ENCODE measurements at regions not wholly inside any gene's neighbourhood (a gene's known extent, or its start where the extent isn't known, plus 50 kb on each side); places are given as distances from the start of the nearest gene placed in this dataset.

DNA sequence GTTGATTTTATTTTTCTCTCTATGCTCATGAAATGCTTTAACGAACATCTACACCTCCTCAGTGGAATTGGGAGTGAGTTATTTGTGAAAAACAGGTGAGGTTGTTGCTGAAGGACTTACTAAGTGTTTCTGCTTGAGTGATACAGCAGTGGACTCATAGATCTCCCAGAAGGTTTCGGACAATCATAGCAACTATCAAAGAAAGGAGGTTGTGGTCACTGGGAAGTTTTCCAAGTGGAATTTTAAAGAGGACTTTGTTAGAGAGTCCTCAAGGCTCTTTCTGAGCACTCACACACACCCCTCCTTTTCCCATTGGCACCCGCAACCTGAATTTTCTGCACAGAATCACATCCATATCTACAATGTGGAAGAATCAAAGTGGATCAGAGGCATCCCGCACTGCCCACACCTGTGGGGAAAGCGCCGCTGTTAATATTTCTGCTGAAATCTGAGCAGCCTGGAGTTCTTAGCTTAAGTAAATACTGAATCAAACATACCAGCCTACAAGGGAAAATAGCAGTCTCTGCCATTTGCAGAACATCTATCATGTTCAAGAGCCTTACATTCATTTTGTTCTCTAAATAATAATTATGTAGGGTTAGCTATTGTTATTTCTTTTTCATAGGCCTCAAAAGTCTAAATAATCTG is 719.4 kb downstream of the DIAPH3 start:
- Histone ChIP-seq H3K27ac (ENCODE audit: extremely low read depth, low read depth, low read length) (no peak overlapping the region), H3K4me3 (ENCODE audit: low read depth, low read length) (no peak overlapping the region), H3K9me3 (ENCODE audit: control insufficient read depth, insufficient read depth, low read depth, low read length) (no peaks in the 10 kb centered on the region), H3K36me3 (ENCODE audit: control insufficient read depth in 2 of 2, insufficient read depth in 1 of 2, low read length in 2 of 2) (no peaks in the 10 kb centered on the region), H3K4me1 (ENCODE audit: control insufficient read depth, insufficient read depth, low read length) (no peaks in the 10 kb centered on the region)
- POLR2A ChIA-PET, result no interaction called here
- CTCF ChIA-PET, result no interaction called here
- TF ChIP-seq ZNF121 (tag by site-specific recombination; IDR thresholded peaks at IDR 0.05) (no peak), ZFHX2 (tag by site-specific recombination; conservative IDR thresholded peaks at IDR 0.05) (no peak), REPIN1 (tag by site-specific recombination; IDR thresholded peaks at IDR 0.05; ENCODE audit: low read depth) (no peak), ZNF677 (tag by site-specific recombination; IDR thresholded peaks at IDR 0.05) (no peak), KLF1 (tag by site-specific recombination; IDR thresholded peaks at IDR 0.05) (no peak), ZNF596 (tag by site-specific recombination; IDR thresholded peaks at IDR 0.05) (no peak), ZBTB21 (tag by site-specific recombination; IDR thresholded peaks at IDR 0.05) (no peak), BCL11A (tag by site-specific recombination; IDR thresholded peaks at IDR 0.05; ENCODE audit: low read depth) (no peak), ZNF530 (tag by site-specific recombination; IDR thresholded peaks at IDR 0.05; ENCODE audit: low read depth) (no peak), ZNF521 (tag by site-specific recombination; IDR thresholded peaks at IDR 0.05) (no peak), SCRT2 (tag by site-specific recombination; IDR thresholded peaks at IDR 0.05) (no peak), ZNF221 (tag by site-specific recombination; IDR thresholded peaks at IDR 0.05; ENCODE audit: borderline replicate concordance) (no peak), OVOL3 (tag by site-specific recombination; IDR thresholded peaks at IDR 0.05) (no peak), ZNF175 (tag by site-specific recombination; IDR thresholded peaks at IDR 0.05) (no peak), ZNF658 (tag by site-specific recombination; IDR thresholded peaks at IDR 0.05) (no peak)
- TF ChIP-seq, protein P1, sequence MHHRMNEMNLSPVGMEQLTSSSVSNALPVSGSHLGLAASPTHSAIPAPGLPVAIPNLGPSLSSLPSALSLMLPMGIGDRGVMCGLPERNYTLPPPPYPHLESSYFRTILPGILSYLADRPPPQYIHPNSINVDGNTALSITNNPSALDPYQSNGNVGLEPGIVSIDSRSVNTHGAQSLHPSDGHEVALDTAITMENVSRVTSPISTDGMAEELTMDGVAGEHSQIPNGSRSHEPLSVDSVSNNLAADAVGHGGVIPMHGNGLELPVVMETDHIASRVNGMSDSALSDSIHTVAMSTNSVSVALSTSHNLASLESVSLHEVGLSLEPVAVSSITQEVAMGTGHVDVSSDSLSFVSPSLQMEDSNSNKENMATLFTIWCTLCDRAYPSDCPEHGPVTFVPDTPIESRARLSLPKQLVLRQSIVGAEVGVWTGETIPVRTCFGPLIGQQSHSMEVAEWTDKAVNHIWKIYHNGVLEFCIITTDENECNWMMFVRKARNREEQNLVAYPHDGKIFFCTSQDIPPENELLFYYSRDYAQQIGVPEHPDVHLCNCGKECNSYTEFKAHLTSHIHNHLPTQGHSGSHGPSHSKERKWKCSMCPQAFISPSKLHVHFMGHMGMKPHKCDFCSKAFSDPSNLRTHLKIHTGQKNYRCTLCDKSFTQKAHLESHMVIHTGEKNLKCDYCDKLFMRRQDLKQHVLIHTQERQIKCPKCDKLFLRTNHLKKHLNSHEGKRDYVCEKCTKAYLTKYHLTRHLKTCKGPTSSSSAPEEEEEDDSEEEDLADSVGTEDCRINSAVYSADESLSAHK (tag by site-specific recombination; IDR thresholded peaks at IDR 0.05), result no peak
- TF ChIP-seq, protein P2, sequence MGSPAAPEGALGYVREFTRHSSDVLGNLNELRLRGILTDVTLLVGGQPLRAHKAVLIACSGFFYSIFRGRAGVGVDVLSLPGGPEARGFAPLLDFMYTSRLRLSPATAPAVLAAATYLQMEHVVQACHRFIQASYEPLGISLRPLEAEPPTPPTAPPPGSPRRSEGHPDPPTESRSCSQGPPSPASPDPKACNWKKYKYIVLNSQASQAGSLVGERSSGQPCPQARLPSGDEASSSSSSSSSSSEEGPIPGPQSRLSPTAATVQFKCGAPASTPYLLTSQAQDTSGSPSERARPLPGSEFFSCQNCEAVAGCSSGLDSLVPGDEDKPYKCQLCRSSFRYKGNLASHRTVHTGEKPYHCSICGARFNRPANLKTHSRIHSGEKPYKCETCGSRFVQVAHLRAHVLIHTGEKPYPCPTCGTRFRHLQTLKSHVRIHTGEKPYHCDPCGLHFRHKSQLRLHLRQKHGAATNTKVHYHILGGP (tag by site-specific recombination; IDR thresholded peaks at IDR 0.05), result no peak
- TF ChIP-seq, protein P3, sequence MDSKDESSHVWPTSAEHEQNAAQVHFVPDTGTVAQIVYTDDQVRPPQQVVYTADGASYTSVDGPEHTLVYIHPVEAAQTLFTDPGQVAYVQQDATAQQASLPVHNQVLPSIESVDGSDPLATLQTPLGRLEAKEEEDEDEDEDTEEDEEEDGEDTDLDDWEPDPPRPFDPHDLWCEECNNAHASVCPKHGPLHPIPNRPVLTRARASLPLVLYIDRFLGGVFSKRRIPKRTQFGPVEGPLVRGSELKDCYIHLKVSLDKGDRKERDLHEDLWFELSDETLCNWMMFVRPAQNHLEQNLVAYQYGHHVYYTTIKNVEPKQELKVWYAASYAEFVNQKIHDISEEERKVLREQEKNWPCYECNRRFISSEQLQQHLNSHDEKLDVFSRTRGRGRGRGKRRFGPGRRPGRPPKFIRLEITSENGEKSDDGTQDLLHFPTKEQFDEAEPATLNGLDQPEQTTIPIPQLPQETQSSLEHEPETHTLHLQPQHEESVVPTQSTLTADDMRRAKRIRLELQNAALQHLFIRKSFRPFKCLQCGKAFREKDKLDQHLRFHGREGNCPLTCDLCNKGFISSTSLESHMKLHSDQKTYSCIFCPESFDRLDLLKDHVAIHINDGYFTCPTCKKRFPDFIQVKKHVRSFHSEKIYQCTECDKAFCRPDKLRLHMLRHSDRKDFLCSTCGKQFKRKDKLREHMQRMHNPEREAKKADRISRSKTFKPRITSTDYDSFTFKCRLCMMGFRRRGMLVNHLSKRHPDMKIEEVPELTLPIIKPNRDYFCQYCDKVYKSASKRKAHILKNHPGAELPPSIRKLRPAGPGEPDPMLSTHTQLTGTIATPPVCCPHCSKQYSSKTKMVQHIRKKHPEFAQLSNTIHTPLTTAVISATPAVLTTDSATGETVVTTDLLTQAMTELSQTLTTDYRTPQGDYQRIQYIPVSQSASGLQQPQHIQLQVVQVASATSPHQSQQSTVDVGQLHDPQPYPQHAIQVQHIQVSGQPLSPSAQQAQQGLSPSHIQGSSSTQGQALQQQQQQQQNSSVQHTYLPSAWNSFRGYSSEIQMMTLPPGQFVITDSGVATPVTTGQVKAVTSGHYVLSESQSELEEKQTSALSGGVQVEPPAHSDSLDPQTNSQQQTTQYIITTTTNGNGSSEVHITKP (tag by site-specific recombination; IDR thresholded peaks at IDR 0.05), result no peak

DNA sequence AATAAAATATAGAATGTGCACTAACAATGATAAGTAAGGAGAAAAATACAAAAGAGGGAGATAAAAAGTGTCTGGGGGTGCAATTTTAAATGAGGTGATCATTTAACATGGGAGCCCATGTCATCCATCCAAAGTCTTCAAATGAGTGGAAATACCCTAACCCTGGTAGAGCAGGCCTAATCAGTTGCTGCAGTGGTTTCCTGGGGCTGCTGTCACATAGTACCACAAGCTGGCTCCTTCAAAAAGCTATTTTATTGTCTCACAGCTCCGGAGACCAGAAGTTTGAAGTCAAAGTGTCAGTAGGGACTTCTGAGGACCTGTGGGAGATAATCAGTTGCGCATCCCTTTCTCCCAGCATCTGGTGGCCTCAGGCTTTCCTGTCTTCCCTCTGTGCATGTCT is 717.9 kb downstream of the DIAPH3 start:
- Histone ChIP-seq H3K4me1 (ENCODE audit: control insufficient read depth, insufficient read depth, low read length) (no peaks in the 10 kb centered on the region), H3K36me3 (ENCODE audit: control insufficient read depth in 2 of 2, insufficient read depth in 1 of 2, low read length in 2 of 2) (no peaks in the 10 kb centered on the region), H3K9me3 (ENCODE audit: control insufficient read depth, insufficient read depth, low read depth, low read length) (no peaks in the 10 kb centered on the region), H3K27ac (ENCODE audit: extremely low read depth, low read depth, low read length) (no peak overlapping the region), H3K4me3 (ENCODE audit: low read depth, low read length) (no peak overlapping the region)
- CTCF ChIA-PET, result no interaction called here
- POLR2A ChIA-PET, result no interaction called here
- TF ChIP-seq ZNF785 (tag by site-specific recombination; IDR thresholded peaks at IDR 0.05), result no peak

Measured in HEK293 (cell line).